ENCODE measurements at regions not wholly inside any gene's neighbourhood (a gene's known extent, or its start where the extent isn't known, plus 50 kb on each side); places are given as distances from the start of the nearest gene placed in this dataset.

- no peak overlapping the region for H3K27ac ChIP-seq (ENCODE audit: low read depth in 2 of 2, low read length in 2 of 2)
- FAIRE-seq (no peak), DNase-seq (no peak)
- no peak for TF ChIP-seq CTCF (IDR thresholded peaks at IDR 0.05; ENCODE audit: borderline replicate concordance, extremely low read depth, insufficient read depth)
- intact Hi-C loops (cut with DNase I), result no loop called here
- no peaks in the 10 kb centered on the region for H3K4me1 ChIP-seq (ENCODE audit: control insufficient read depth in 2 of 3, insufficient read depth in 2 of 3, low read depth in 1 of 3, low read length in 3 of 3)
- H3K27me3 ChIP-seq (ENCODE audit: control insufficient read depth, insufficient read depth, low read length), result no peaks in the 10 kb centered on the region
- no peaks in the 10 kb centered on the region for H3K9me3 ChIP-seq (ENCODE audit: control insufficient read depth in 2 of 3, insufficient read depth in 1 of 3, low read length in 3 of 3)
- H3K4me3 ChIP-seq (ENCODE audit: low read length in 3 of 3), result no peak overlapping the region
- H3K36me3 ChIP-seq (ENCODE audit: control insufficient read depth in 2 of 3, insufficient read depth in 3 of 3, low read length in 3 of 3), result no peaks in the 10 kb centered on the region
- no peak overlapping the region for H3K9ac ChIP-seq (ENCODE audit: low read length in 3 of 3)
Observed at GRCh38 chr15:93835344-93835743, 396.0 kb upstream of the MCTP2 start.

GRCh38 chr15:93831641-93832040 is 399.7 kb upstream of the MCTP2 start:
- no peaks in the 10 kb centered on the region for H3K27me3 ChIP-seq (ENCODE audit: control insufficient read depth, insufficient read depth, low read length)
- H3K4me1 ChIP-seq (ENCODE audit: control insufficient read depth in 2 of 3, insufficient read depth in 2 of 3, low read depth in 1 of 3, low read length in 3 of 3), result no peaks in the 10 kb centered on the region
- no peak overlapping the region for H3K27ac ChIP-seq (ENCODE audit: low read depth in 2 of 2, low read length in 2 of 2)
- no peaks in the 10 kb centered on the region for H3K36me3 ChIP-seq (ENCODE audit: control insufficient read depth in 2 of 3, insufficient read depth in 3 of 3, low read length in 3 of 3)
- FAIRE-seq, result no peak
- no peak overlapping the region for H3K9ac ChIP-seq (ENCODE audit: low read length in 3 of 3)
- H3K4me3 ChIP-seq (ENCODE audit: low read length in 3 of 3), result no peak overlapping the region
- no peaks in the 10 kb centered on the region for H3K9me3 ChIP-seq (ENCODE audit: control insufficient read depth in 2 of 3, insufficient read depth in 1 of 3, low read length in 3 of 3)
- DNase-seq, result no peak
- intact Hi-C loops (cut with DNase I), result no loop called here
- no peak for TF ChIP-seq CTCF (IDR thresholded peaks at IDR 0.05; ENCODE audit: borderline replicate concordance, extremely low read depth, insufficient read depth)

GRCh38 chr15:93830221-93831080 is 400.9 kb upstream of the MCTP2 start:
- Histone ChIP-seq H3K36me3 (ENCODE audit: control insufficient read depth in 2 of 3, insufficient read depth in 3 of 3, low read length in 3 of 3) (no peaks in the 10 kb centered on the region), H3K4me1 (ENCODE audit: control insufficient read depth in 2 of 3, insufficient read depth in 2 of 3, low read depth in 1 of 3, low read length in 3 of 3) (no peaks in the 10 kb centered on the region), H3K27ac (ENCODE audit: low read depth in 2 of 2, low read length in 2 of 2) (no peak overlapping the region), H3K9ac (ENCODE audit: low read length in 3 of 3) (no peak overlapping the region), H3K9me3 (ENCODE audit: control insufficient read depth in 2 of 3, insufficient read depth in 1 of 3, low read length in 3 of 3) (no peaks in the 10 kb centered on the region), H3K4me3 (ENCODE audit: low read length in 3 of 3) (no peak overlapping the region), H3K27me3 (ENCODE audit: control insufficient read depth, insufficient read depth, low read length) (no peaks in the 10 kb centered on the region)
- DNase-seq (no peak), FAIRE-seq (no peak)
- TF ChIP-seq CTCF (IDR thresholded peaks at IDR 0.05; ENCODE audit: borderline replicate concordance, extremely low read depth, insufficient read depth), result no peak
- intact Hi-C loops (cut with DNase I), result no loop called here

All from kidney (tissue), 13 donors.